HG03045 (cell line): ENCODE measurements at regions not wholly inside any gene's neighbourhood (a gene's known extent, or its start where the extent isn't known, plus 50 kb on each side); places are given as distances from the start of the nearest gene placed in this dataset.

Experiments used
- ATAC-seq: cut with Tn5 transposase; IDR thresholded peaks from one replicate; pipeline ENCODE4 v1.9.1; 2021; ENCODE audit warnings: mild to moderate bottlenecking, moderate library complexity; ENCODE audit not compliant: unreplicated experiment

DNA sequence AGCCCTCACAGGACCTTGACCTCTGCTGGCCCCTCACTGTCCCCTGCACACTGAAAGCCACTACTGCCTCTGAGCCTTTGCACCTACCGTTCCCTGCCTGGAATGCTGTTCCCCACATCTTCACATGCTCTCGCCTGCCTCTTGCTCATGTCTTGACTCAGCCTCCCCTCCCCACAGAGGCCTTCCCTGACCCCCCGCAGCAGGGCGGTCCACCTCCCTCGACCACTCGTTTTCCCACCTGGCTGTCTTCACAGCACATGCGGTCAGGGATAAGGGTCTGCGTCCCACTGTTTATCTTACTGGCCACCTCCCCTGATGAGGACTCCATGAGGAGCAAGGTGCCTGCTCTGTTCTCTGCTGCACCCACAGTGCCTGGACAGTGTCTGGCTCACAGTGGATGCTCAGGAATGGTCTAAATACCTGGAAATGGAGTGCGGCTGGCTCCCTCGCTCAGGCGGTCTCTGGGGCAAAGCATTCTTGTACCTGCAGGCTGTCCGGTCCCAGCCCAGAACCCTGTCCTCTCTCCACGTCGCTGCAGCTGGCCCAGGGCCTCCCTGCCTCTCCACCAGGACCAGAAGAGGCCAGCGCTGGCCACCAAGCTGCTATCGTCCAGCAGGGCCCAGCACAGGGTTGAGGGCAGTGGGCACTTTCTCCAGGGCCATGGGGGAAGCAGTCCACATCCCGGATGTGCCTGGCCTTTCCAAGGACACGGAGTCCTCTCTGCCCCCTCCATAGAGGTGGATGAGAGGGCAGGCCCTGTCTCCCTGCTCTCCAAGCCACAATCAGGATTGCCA is 107.4 kb downstream of the NCOR2 start:
- ATAC-seq: no peak

GRCh38 chr12:124458992-124459851 is 108.2 kb downstream of the NCOR2 start:
- ATAC-seq: no peak

DNA sequence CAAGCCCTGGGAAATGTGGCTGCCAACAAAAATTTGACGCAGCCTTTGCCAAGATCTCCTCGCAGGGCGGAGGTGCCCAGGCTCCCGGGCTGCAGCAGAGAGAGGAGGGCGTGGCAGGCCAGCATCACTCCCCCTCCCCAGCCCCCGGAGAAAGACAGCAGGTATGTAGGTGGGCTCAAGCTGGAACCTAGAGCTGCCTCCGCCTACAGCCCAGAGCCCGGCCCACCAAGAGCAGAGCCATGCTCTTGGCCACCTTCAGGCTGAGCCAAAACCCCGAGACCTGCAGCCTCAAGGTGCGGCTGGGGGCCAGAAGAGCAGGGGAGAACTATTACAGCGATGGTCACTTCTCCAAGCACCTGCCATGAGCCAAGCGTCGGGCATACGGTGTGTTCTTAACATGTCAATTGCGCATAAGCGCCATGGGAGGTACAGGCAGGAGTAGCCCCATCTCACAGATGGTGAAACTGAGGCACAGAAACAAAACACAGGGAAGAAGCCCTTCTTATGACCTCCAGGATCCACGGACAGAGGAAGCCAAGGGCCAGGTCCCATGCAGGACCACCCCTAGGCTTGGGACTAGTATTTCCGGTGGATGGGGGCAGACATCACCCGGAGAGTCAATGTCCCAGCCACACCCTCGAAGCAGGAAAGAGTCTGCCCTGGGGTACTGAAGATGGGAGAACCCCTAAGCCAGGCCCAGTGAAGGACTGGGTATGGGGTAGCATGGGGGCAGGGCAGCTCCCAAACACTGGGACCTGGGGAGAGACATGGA is 109.0 kb downstream of the NCOR2 start:
- no peak for ATAC-seq

DNA sequence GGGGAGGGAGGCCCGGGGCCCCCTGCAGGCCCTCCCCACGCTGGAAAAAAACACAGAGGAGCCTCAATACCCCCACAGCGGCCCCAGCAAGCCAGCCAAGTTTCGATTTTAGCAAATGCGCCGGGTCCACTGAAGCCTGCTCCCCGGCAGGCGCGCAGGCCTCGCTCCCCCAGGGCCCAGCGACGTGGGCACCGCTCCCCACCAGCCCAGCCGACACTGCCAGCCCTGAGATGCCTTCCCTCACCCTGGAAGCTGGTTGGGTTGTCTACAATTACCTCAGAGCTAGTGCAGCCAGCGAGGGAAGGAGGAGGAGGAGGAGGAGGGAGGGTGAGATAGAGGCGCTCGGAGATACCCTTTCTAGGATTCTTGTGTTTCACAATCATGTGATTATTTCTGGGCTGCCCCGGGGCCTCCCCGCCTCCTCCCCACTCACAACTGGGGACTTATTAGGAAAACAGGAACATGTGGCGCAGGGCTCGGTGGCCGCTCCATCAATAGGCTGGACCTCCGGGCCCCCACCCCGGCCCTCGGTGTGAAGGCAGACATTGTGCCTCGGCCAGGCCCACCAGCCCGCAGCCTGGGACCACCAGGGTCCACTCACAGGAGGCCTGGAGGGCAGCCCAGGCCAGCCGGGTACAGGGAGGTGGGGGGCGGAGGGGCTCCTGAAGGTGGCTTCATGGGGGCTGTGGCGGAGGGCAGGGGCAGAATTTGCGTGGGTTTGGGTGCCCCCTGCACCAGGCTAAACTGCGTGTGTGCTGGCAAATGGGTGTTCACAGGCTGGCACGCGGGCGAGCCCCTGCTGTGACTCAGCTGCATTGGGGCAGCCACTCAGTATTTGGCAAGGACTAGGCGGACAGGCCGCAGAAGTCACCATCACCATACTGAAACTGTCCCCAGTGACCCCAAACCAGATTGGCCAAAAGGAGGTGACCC is 109.9 kb downstream of the NCOR2 start:
- ATAC-seq: peak; percentile 41

- ATAC-seq: no peak
These were observed 110.7 kb downstream of the NCOR2 start for GRCh38 chr12:124456652-124457152.

GRCh38 chr12:124456133-124456651 is 111.2 kb downstream of the NCOR2 start:
- ATAC-seq: no peak

GRCh38 chr12:124455336-124455735 is 112.1 kb downstream of the NCOR2 start:
- no peak for ATAC-seq

GRCh38 chr12:124454735-124455134 is 112.7 kb downstream of the NCOR2 start:
- no peak for ATAC-seq

DNA sequence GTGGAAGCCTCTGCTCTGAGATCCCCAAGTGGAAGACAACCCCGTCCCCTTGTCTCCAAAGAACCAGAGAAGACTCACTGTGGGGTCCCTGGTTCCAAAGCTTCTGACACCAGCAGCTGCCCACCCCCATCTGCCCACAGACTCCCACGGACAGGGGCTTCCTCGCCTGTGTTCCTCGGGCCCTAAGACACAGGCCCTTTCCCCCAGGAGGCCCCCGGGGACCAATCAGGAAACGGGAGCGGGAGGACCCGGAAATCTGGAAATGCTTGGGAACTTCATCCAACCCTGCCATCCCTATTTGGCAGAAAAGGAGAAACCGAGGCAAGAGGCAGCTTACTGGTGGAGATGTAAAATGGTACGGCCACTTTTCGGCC is 113.1 kb downstream of the NCOR2 start:
- ATAC-seq: no peak

DNA sequence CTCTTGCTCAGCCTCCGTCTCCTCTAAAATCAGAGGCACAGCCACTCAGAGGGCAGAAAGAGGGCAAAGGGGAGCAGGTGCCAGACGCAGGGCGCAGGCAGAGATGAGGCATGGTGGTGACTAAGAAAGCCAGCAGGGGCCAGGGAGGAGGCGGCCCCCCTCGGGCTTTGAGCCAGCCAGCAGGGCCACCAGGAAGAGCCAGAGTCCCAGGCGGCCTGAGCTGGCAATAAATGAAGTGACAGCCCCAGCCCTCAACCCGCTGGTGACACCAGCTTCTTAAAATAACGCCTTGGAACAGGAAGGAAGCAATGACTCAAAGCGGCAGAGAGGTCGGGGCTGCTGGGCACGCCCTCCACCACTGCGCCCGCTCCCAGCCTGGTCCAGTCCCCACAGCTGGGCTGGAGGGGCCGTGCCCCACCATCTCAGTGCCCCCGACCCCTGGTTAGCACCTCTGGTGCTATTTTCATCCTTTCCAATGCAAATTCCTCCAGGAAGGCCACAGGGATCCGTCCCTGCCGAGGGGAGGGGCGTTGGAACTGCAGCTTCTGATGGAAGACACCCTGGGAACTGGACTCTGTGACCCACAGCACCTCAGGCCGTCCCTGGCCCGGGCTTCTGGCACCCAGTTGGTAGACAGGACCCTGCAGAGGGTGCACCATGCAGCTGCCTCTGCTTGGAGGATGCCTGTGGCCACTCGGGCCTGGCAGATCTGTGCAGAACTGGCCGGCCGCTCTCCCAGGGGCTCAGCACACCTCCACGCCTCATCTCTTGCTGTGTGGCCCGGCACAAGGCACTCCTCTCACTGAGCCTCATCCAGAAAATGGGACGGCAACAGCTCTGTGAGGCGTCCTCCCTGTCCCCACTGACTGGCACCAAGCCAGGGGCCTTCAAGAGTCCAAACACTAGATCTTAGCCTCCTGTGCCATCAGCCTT is 113.7 kb downstream of the NCOR2 start:
- peak; percentile 67 for ATAC-seq

- no peak for ATAC-seq
These were observed 114.7 kb downstream of the NCOR2 start for GRCh38 chr12:124452576-124453331.

DNA sequence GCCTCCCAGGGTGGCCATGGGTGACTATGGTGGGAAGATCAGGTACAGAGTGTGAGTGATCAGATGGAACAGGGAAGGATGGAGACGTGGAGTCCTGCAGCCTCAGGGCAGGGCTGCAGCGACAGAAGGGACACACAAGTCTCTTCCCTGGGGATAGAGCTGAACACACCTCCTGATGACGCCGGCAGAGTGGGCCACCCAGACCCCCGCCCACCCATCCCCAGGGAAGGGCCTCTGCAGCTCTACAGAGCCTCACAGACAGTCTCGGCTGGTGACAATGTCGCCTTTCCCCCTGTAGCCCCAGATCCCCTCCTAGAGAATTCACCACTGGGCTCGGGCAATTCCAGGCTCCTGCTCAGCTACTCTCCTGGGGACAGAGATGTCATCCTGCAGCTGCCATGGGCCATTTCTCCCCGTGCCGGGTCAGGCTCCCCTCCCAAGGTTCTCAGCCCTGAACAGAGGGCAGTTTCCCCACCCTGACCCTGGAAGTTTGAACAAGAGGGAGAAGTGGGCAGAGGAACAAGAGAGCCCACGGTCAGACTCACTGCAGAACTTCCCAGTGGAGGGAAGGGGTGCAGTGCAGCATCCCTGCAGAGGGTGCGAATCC is 115.7 kb downstream of the NCOR2 start:
- ATAC-seq: no peak

DNA sequence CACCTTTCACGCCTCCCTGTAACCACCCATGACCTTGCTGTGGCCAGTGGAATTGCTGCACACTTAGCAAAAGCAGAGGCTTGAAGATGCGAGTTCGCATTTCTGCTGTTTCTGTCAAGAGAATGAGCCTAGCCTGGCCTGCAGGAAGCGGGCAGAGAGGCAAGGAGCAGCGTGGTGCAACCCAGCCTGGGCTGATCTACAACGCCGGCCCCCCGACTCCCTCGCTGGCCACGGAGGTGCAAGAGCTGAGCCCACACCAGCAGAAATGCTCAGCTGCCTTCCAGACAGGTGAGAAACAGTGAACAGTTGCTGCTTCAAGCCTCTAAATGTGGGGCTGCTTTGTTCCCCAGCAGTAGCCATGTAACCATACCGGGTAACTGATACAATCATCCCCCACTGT is 116.4 kb downstream of the NCOR2 start:
- no peak for ATAC-seq

DNA sequence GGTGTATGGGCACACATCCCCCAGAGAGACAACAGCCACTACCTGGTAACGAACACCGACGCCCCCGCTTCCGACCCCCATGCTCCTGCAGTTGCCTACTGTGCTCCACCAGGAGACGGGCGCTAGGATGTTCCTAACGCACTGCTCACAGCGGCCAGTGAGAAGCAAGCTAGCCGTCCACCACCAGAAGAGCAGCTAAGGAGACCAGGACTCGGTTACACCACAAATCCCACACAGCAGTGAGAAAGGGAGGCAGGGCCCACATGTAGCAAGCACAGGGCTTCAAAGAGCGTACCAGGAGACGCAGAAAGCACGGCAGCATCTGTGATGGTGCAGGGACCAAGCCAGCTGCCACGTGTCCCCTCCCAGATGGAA is 117.0 kb downstream of the NCOR2 start:
- no peak for ATAC-seq

DNA sequence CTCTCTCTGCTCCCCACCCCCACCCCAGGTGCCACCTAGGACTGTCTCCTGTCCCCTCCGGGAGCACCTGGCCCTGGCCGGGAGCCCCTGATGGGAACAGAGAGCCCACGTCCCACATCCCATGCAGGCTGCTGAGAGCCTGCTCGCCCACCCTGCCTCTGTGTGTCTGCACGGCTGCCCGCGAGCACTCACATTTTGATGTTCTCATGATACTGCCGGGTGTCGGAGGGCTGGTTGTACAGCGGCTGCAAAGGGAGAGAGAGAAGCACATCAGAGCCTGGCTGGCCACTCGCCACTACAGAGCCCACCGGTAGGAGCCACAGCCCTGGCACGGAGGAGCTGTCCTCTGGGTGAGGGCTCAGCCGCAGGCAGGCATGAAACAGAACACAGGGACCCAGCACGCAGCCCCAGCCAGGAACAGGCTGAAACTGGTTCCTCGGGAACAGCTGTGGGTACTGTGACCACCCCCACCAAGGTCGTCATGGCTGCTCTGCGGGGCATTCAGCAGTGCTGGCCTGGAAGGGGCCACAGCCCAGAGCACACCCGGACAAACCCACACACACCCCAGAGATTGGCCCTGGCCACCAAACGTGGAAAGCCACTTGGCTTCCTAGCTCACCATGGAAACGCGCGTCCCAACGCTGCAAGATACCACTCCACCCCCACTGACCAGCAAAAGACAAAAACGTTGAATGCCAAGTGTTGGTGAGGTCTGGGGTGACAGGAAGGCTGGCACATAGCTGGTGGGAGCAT is 117.6 kb downstream of the NCOR2 start:
- no peak for ATAC-seq

DNA sequence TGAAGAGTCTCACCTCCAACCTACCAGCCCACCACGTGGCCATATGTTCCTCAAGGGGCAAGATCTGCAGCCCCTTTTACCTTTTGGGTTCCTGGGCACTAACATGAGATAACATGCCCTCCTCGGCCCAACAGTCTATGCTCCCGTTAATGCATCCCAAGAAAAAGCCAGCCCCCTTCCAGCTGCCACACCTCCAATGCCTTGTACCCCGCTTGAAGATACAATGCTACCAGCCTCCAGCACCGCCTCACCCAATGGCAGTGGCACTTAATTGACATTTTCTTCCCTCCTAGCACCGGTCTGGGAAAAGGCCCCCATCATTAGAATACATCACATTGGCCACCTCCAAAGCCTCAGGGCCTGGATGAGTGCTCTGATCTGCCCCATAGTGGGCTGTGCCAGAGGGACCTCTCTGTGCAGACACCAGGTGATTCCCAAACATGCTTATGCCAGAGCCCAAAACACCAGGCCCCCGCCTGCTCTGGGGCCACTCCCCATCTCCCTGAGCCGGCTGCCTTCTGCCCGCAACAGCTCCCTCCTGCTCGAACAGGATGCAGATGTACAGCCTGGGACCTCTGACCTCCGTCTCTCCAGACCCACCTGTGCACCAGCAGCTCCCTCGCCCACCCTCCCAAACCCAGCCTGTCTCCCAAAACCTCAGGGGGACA is 118.3 kb downstream of the NCOR2 start:
- ATAC-seq: no peak
